Activated T-helper 1 cell treated with anti-CD3 and anti-CD28 coated beads, Interleukin-12 subunit alpha, Interleukin-12 subunit beta, Interleukin-2, Interleukin-4 antibody, amounts not matched to agents 30 ng/mL and 10 ng/mL and 1 ng/mL, durations not matched to agents 14 hours and 24 hours and 36 hours (primary cell): ENCODE measurements at regions not wholly inside any gene's neighbourhood (a gene's known extent, or its start where the extent isn't known, plus 50 kb on each side); places are given as distances from the start of the nearest gene placed in this dataset.

Experiments
- DNase-seq: peaks from one replicate; pipeline ENCODE4 v3.0.0; 2021; ENCODE audit warnings: low spot score
- H3K27ac Mint-ChIP-seq: one replicate; pipeline ENCODE4 v1.8.0; 2021; ENCODE audit warnings: mild to moderate bottlenecking, mixed read lengths
- H3K27me3 Mint-ChIP-seq: one replicate; pipeline ENCODE4 v1.8.0; 2022; ENCODE audit warnings: mild to moderate bottlenecking, moderate library complexity, mixed read lengths; ENCODE audit not compliant: insufficient read depth
- H3K36me3 Mint-ChIP-seq: one replicate; pipeline ENCODE4 v1.8.0; 2021; ENCODE audit warnings: low read depth, mixed read lengths
- H3K4me1 Mint-ChIP-seq: one replicate; pipeline ENCODE4 v1.8.0; 2021; ENCODE audit warnings: low read depth, mixed read lengths
- H3K4me3 Mint-ChIP-seq: one replicate; pipeline ENCODE4 v1.8.0; 2021; ENCODE audit warnings: mild to moderate bottlenecking, moderate library complexity, mixed read lengths
- H3K9me3 Mint-ChIP-seq: one replicate; pipeline ENCODE4 v1.8.0; 2021; ENCODE audit warnings: mixed read lengths
- intact Hi-C: fragments of 100-400 bp; cut with micrococcal nuclease; formaldehyde crosslinking; loops from one replicate; pipeline ENCODE4 v1.15.1; 2024

- Mint-ChIP-seq H3K27me3 (no peaks in the 10 kb centered on the region), H3K4me3 (no peak overlapping the region), H3K27ac (no peak overlapping the region), H3K9me3 (peaks cover 11% of the 10 kb centered on the region), H3K4me1 (peaks cover 20% of the 10 kb centered on the region), H3K36me3 (no peaks in the 10 kb centered on the region)
- no peak for DNase-seq
- intact Hi-C loops, result no loop called here
Measured at GRCh38 chr3:143190101-143190500, 70.5 kb downstream of the CHST2 start.

- no peak for DNase-seq
- intact Hi-C loops, result no loop called here
- H3K4me3 Mint-ChIP-seq, result no peak overlapping the region
- H3K4me1 Mint-ChIP-seq, result peaks cover 20% of the 10 kb centered on the region
- no peaks in the 10 kb centered on the region for H3K36me3 Mint-ChIP-seq
- H3K9me3 Mint-ChIP-seq, result peaks cover 11% of the 10 kb centered on the region
- peaks cover 2% of the 10 kb centered on the region for H3K27me3 Mint-ChIP-seq
- no peak overlapping the region for H3K27ac Mint-ChIP-seq
Measured at GRCh38 chr3:143192193-143192592, 72.6 kb downstream of the CHST2 start.

- intact Hi-C loops, result no loop called here
- Mint-ChIP-seq H3K4me3 (no peak overlapping the region), H3K4me1 (no peaks in the 10 kb centered on the region), H3K9me3 (peaks cover 9% of the 10 kb centered on the region), H3K27me3 (peaks cover 4% of the 10 kb centered on the region), H3K27ac (no peak overlapping the region), H3K36me3 (no peaks in the 10 kb centered on the region)
- no peak for DNase-seq
Measured at GRCh38 chr3:143200001-143200924, 80.7 kb downstream of the CHST2 start.

GRCh38 chr3:143201045-143201444 lies 81.5 kb downstream of the CHST2 start:
- H3K36me3 Mint-ChIP-seq, result no peaks in the 10 kb centered on the region
- DNase-seq, result no peak
- intact Hi-C loops, result no loop called here
- peaks cover 9% of the 10 kb centered on the region for H3K9me3 Mint-ChIP-seq
- no peaks in the 10 kb centered on the region for H3K4me1 Mint-ChIP-seq
- no peak overlapping the region for H3K4me3 Mint-ChIP-seq
- H3K27ac Mint-ChIP-seq, result no peak overlapping the region
- H3K27me3 Mint-ChIP-seq, result peaks cover 4% of the 10 kb centered on the region

DNA sequence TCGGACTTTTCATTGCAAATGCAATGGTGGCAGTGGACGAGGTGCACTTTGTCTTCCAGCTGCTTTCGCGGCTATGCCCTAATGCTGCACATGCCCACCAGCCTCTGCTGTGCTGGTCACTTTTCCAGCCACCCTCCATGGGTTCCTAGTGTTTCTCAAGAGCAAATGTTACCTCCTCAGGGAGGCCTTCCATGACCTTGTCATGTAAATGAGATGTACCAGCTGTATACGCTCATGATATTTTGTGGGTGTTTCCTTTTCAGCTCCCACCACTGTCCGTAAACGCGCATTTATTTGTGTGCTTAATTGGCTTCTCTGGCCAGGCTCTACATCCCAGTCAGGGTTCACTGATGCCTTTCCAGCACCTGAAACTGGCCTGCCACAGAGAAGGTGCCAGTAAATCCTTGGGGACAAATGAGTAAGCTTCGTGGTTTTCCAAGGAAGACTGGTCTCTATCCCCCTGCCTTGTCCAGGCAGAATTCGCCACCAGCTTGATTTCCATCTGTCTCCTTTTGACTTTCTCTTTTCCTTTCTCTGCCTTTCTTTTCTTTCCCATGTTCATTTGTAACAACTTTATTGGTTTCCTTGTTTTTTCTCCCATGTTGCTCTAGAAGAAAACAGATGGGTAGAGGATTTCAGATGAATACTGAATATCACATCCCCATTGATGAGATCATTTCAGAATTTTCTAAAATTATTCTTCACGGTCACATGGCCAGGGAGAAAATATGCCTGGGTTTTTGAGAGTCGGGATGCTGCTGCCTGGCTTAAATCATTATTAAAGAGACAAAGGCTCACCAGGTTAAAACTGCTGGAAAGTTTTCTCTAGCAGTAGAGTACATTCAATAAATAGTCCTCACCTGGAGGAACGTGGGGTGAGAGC lies 82.5 kb downstream of the CHST2 start:
- Mint-ChIP-seq H3K36me3 (no peaks in the 10 kb centered on the region), H3K4me1 (peaks cover 4% of the 10 kb centered on the region), H3K9me3 (peaks cover 9% of the 10 kb centered on the region), H3K27me3 (peaks cover 2% of the 10 kb centered on the region), H3K27ac (no peak overlapping the region), H3K4me3 (no peak overlapping the region)
- intact Hi-C loops, result no loop called here
- no peak for DNase-seq

DNA sequence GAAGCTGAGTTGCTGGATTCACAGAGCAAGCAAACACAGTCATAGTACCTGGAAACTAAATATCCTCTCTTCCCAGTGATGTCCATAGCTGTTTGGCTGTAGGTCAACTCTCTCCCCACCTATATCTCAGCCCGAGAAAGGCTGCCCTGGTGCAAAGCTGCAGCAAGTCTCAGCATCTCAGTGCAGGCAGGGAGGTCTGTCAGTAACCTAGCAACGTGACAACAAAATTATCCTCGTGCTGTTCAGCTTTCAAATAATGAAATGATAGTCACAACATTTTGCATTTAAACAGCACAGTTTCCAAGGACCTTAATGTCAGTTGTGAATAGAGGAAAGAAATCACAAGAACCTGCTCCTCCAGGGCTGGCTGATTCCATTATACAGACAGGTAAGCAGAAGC lies 83.6 kb downstream of the CHST2 start:
- H3K9me3 Mint-ChIP-seq, result peaks cover 9% of the 10 kb centered on the region

DNA sequence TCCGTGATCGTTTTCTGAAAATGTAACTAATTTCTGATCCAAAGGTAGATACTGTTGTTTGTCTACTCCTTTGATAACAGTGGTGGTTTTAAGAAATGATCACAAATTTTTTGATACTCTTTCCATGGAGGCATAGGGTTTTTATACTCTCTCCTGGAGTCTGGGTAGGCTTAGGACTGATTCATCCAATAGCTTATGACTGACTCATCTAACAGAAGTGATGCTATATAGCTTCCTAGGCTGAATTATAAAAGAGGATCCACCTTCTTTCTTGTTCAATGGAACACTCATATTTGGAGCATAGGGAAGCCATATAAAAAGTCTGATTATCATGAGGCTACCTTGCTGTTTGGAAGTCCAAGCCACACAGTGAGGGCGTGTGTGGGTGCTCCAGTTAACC lies 84.3 kb downstream of the CHST2 start:
- peaks cover 10% of the 10 kb centered on the region for H3K4me1 Mint-ChIP-seq
- intact Hi-C loops, result no loop called here

More for the DNA sequence above, 83.6 kb downstream of the CHST2 start:
- Mint-ChIP-seq H3K27me3 (peaks cover 2% of the 10 kb centered on the region), H3K4me3 (no peak overlapping the region), H3K4me1 (peaks cover 10% of the 10 kb centered on the region), H3K27ac (no peak overlapping the region), H3K36me3 (no peaks in the 10 kb centered on the region)
- DNase-seq, result no peak
- intact Hi-C loops, result no loop called here

DNA sequence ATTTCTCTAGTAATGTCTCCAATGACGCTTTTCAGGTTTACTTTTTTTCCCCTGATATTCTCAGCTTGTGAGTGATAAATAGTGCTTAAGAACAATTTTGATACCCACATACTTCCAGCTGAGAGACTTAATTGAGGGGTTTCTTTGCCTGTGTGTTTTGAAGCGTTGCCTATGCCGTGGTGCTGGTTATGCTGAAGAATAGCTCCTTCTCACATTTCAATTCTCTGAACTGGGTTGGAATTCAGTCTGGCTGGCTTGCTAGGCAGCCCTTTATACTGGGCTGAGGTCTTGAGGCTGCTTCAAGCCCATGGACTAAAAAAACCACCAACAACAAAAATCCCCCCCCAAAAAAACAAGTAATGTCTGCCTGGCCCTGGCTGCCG lies 87.4 kb downstream of the CHST2 start:
- no peak for DNase-seq
- peak overlapping the region; percentile 66 for H3K27ac Mint-ChIP-seq

More for the DNA sequence above, 84.3 kb downstream of the CHST2 start:
- no peak for DNase-seq
- no peak overlapping the region for H3K4me3 Mint-ChIP-seq
- H3K27ac Mint-ChIP-seq, result no peak overlapping the region
- H3K27me3 Mint-ChIP-seq, result peaks cover 2% of the 10 kb centered on the region
- H3K9me3 Mint-ChIP-seq, result peaks cover 9% of the 10 kb centered on the region
- H3K36me3 Mint-ChIP-seq, result no peaks in the 10 kb centered on the region

GRCh38 chr3:143207338-143207961 lies 87.9 kb downstream of the CHST2 start:
- no peak overlapping the region for H3K4me3 Mint-ChIP-seq
- no peaks in the 10 kb centered on the region for H3K27me3 Mint-ChIP-seq
- peak; percentile 6 for DNase-seq
- H3K36me3 Mint-ChIP-seq, result no peaks in the 10 kb centered on the region
- peaks cover 18% of the 10 kb centered on the region for H3K4me1 Mint-ChIP-seq
- intact Hi-C loops, result loop anchor here (2.0 to 5.0 kb wide), 2 partner anchors 37 to 85 kb away; no protein-coding TSS in a partner anchor
- H3K27ac Mint-ChIP-seq, result peak overlapping the region; percentile 66
- peaks cover 9% of the 10 kb centered on the region for H3K9me3 Mint-ChIP-seq

More for the DNA sequence above, 87.4 kb downstream of the CHST2 start:
- Mint-ChIP-seq H3K27me3 (no peaks in the 10 kb centered on the region), H3K9me3 (peaks cover 9% of the 10 kb centered on the region), H3K4me3 (no peak overlapping the region), H3K4me1 (peaks cover 18% of the 10 kb centered on the region), H3K36me3 (no peaks in the 10 kb centered on the region)
- intact Hi-C loops, result loop anchor here (2.0 to 5.0 kb wide), 2 partner anchors 36 to 85 kb away; no protein-coding TSS in a partner anchor

GRCh38 chr3:143208976-143209714 lies 89.6 kb downstream of the CHST2 start:
- H3K36me3 Mint-ChIP-seq, result no peaks in the 10 kb centered on the region
- peaks cover 18% of the 10 kb centered on the region for H3K4me1 Mint-ChIP-seq
- H3K27me3 Mint-ChIP-seq, result no peaks in the 10 kb centered on the region
- no peak for DNase-seq
- H3K4me3 Mint-ChIP-seq, result no peak overlapping the region
- intact Hi-C loops, result loop anchor here (5.0 kb wide), 1 partner anchor 87 kb away; no protein-coding TSS in a partner anchor
- peaks cover 6% of the 10 kb centered on the region for H3K9me3 Mint-ChIP-seq
- no peak overlapping the region for H3K27ac Mint-ChIP-seq

DNA sequence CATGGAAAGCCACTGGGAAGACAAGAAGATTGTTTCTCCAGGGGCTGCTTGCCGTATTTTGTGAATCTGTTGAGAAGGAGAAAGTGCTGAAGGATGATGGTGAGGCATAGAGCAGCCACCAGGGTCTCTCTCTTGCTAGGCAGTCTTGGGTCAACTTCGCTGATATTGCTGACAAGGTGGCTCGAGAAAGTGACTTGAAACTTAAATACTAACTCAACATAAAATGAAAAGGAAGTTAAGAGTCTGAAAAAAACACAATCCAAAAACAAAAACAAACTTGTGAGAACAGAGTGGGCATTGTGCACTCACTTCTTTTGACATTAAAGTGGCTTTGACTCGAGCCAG lies 90.1 kb downstream of the CHST2 start:
- Mint-ChIP-seq H3K27me3 (no peaks in the 10 kb centered on the region), H3K27ac (no peak overlapping the region)
- intact Hi-C loops, result loop anchor here (5.0 kb wide), 1 partner anchor 87 kb away; no protein-coding TSS in a partner anchor

DNA sequence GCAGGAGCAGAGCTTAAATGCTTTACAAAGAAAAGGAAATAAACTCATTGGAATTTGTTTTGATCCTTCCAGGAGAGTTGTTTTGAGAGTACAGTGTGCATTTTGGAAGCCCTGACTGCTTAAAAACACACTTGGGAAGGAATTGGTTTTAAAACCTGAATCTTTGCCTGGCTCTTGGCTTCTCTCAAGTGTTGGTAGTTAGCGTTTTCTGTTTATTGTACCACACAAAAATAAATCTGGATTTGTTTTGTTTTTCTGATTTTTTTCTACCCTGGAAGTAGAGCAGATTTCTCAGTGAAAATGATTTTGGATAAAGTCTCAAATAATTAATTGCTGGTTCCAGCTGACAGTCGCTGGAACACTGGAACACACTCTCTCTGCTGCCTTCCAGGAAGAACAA lies 90.6 kb downstream of the CHST2 start:
- Mint-ChIP-seq H3K4me1 (peaks cover 18% of the 10 kb centered on the region), H3K4me3 (no peak overlapping the region), H3K27ac (no peak overlapping the region), H3K9me3 (peaks cover 3% of the 10 kb centered on the region), H3K36me3 (no peaks in the 10 kb centered on the region), H3K27me3 (no peaks in the 10 kb centered on the region)
- intact Hi-C loops, result no loop called here
- DNase-seq, result no peak

More for the DNA sequence above, 90.1 kb downstream of the CHST2 start:
- Mint-ChIP-seq H3K36me3 (no peaks in the 10 kb centered on the region), H3K4me1 (peaks cover 18% of the 10 kb centered on the region), H3K4me3 (no peak overlapping the region), H3K9me3 (peaks cover under 1% of the 10 kb centered on the region)
- DNase-seq, result no peak
